HCT116 (cell line): ENCODE measurements at regions not wholly inside any gene's neighbourhood (a gene's known extent, or its start where the extent isn't known, plus 50 kb on each side); places are given as distances from the start of the nearest gene placed in this dataset.

Experiments
- ATAC-seq: fragments of 200-7000 bp; cut with Tn5 transposase; 2 replicates; pipeline ENCODE4 v1.9.1; 2020; ENCODE audit warnings: mild to moderate bottlenecking, moderate library complexity
- BruUV-seq: library from RNA; stranded (reverse); fragments of 400-500 nt; replicated peaks from 2 replicates; lab custom pipeline; 2021; lab: Mats Ljungman, UMichigan
- CTCF ChIA-PET: fragments of 300-600 bp; sonication (Branson Sonifier 250); formaldehyde crosslinking; loops from one replicate; lab custom pipeline; 2021; ENCODE audit warnings: antibody characterized with exemption; lab: Charles Lee
- POLR2A ChIA-PET: fragments of 300-600, 350-600 bp; sonication (Branson Sonifier 250); formaldehyde crosslinking; loops from one replicate; lab custom pipeline; 2021; ENCODE audit warnings: antibody characterized with exemption; lab: Charles Lee
- RAD21 ChIA-PET, 2 experiments: fragments of 300-600 bp; sonication (Branson Sonifier 250); formaldehyde crosslinking; loops; one replicate each; lab custom pipeline; 2023; ENCODE audit warnings: low total read pairs in 2 of 2; ENCODE audit not compliant: uncharacterized antibody in 2 of 2, unreplicated experiment in 2 of 2, low non-redundant PET in 1 of 2; lab: Charles Lee
- DNase-seq: peaks from one replicate; pipeline ENCODE4 v3.0.0-alpha.2; 2010; ENCODE audit warnings: low read depth, low spot score
- H2AFZ ChIP-seq: fragments of 200-600 bp; shearing (Covaris generic), sonication (generic); 2 replicates; pipeline ENCODE4 v1.6.1; 2017; ENCODE audit warnings: low read depth, mixed run types, mixed read lengths, antibody characterized with exemption, low read length; ENCODE audit not compliant: poor library complexity, severe bottlenecking
- H3K27ac ChIP-seq: 2 replicates; pipeline ENCODE4 v1.5.1; 2012; ENCODE audit warnings: low read depth, low read length
- H3K27me3 ChIP-seq: fragments of 200-600 bp; sonication (generic); 2 replicates; pipeline ENCODE4 v1.6.1; 2016; ENCODE audit warnings: mixed run types, low read length, mixed read lengths; ENCODE audit not compliant: insufficient read depth
- H3K36me3 ChIP-seq, 2 experiments: fragments of 200-500 bp in 1 of 2; fragments of 200-600 bp in 1 of 2; sonication (Bioruptor generic) in 1 of 2; sonication (generic) in 1 of 2; 2 replicates each; pipeline versions ENCODE4 v1.5.1 to v1.6.1; 2014 to 2016; ENCODE audit warnings: low read length in 2 of 2, inconsistent platforms in 1 of 2, mixed read lengths in 1 of 2, mixed run types in 1 of 2; ENCODE audit not compliant: insufficient read depth in 2 of 2, control insufficient read depth in 1 of 2
- H3K4me1 ChIP-seq, 2 experiments: fragments of 200-600 bp in 1 of 2; sonication (generic) in 1 of 2; 2 replicates each; pipeline versions ENCODE4 v1.5.1 to v1.6.1; 2012 to 2017; ENCODE audit warnings: low read length in 2 of 2, inconsistent platforms in 1 of 2, mild to moderate bottlenecking in 1 of 2, mixed read lengths in 1 of 2, mixed run types in 1 of 2, moderate library complexity in 1 of 2; ENCODE audit not compliant: insufficient read depth in 2 of 2, control insufficient read depth in 1 of 2
- H3K4me2 ChIP-seq: fragments of 200-600 bp; sonication (generic); 2 replicates; pipeline ENCODE4 v1.6.1; 2017; ENCODE audit warnings: mixed run types, low read length, mixed read lengths
- H3K4me3 ChIP-seq, 2 experiments: fragments of 200-600 bp in 1 of 2; sonication (generic) in 1 of 2; replicated peaks in 1 of 2; 2 replicates each; pipeline ENCODE4 v1.5.1; 2011 to 2016; ENCODE audit warnings: low read length in 2 of 2, control low read depth in 1 of 2, low read depth in 1 of 2, mild to moderate bottlenecking in 1 of 2, mixed read lengths in 1 of 2, mixed run types in 1 of 2
- H3K79me2 ChIP-seq: fragments of 200-600 bp; sonication (generic); 2 replicates; pipeline ENCODE4 v1.6.1; 2017; ENCODE audit warnings: mild to moderate bottlenecking, mixed run types, low read length, moderate library complexity, mixed read lengths; ENCODE audit not compliant: insufficient read depth
- H3K9ac ChIP-seq: fragments of 200-600 bp; sonication (generic); 2 replicates; pipeline ENCODE4 v1.6.1; 2016; ENCODE audit warnings: low read length, mixed read lengths
- H3K9me2 ChIP-seq: fragments of 200-600 bp; sonication (generic), shearing (Covaris generic); 2 replicates; pipeline ENCODE4 v1.6.1; 2017; ENCODE audit warnings: mixed run types, mild to moderate bottlenecking, moderate library complexity; ENCODE audit not compliant: insufficient read depth
- H3K9me3 ChIP-seq, 2 experiments: fragments of 200-500 bp in 1 of 2; fragments of 200-600 bp in 1 of 2; sonication (Bioruptor generic) in 1 of 2; sonication (generic) in 1 of 2; 2 replicates each; pipeline ENCODE4 v1.6.1; 2014 to 2017; ENCODE audit warnings: low read length in 2 of 2, mixed read lengths in 2 of 2, inconsistent platforms in 1 of 2, low read depth in 1 of 2, mild to moderate bottlenecking in 1 of 2, mixed run types in 1 of 2, moderate library complexity in 1 of 2; ENCODE audit not compliant: control insufficient read depth in 1 of 2, insufficient read depth in 1 of 2
- H4K20me1 ChIP-seq: fragments of 200-600 bp; sonication (generic), shearing (Covaris generic); 2 replicates; pipeline ENCODE4 v1.6.1; 2017; ENCODE audit warnings: mixed run types, mild to moderate bottlenecking, moderate library complexity; ENCODE audit not compliant: insufficient read depth
- ATF3 ChIP-seq: IDR thresholded peaks from 2 replicates; pipeline ENCODE4 v1.6.1; 2012
- CEBPB ChIP-seq: IDR thresholded peaks from 2 replicates; pipeline ENCODE4 v1.6.1; 2012; ENCODE audit warnings: low read depth
- EGR1 ChIP-seq: IDR thresholded peaks from 2 replicates; pipeline ENCODE4 v1.6.1; 2012; ENCODE audit warnings: low read depth
- ELF1 ChIP-seq: IDR thresholded peaks from 2 replicates; pipeline ENCODE4 v1.6.1; 2012; ENCODE audit warnings: low read depth, borderline replicate concordance
- EZH2 ChIP-seq: fragments of 200-600 bp; sonication (generic); IDR thresholded peaks from 2 replicates; pipeline ENCODE4 v1.6.1; 2017; ENCODE audit warnings: antibody characterized with exemption, mixed run types
- FOSL1 ChIP-seq: IDR thresholded peaks from 2 replicates; pipeline ENCODE4 v1.6.1; 2012; ENCODE audit warnings: low read depth
- POLR2AphosphoS5 ChIP-seq: IDR thresholded peaks from 2 replicates; pipeline ENCODE4 v1.6.1; 2011; ENCODE audit warnings: mild to moderate bottlenecking, low read depth, low read length, moderate library complexity
- RAD21 ChIP-seq: IDR thresholded peaks from 2 replicates; pipeline ENCODE4 v1.6.1; 2012; ENCODE audit warnings: low read depth, mild to moderate bottlenecking
- REST ChIP-seq: IDR thresholded peaks from 2 replicates; pipeline ENCODE4 v1.6.1; 2012; ENCODE audit warnings: low read depth
- SIN3A ChIP-seq: IDR thresholded peaks from 2 replicates; pipeline ENCODE4 v1.6.1; 2012; ENCODE audit warnings: low read depth
- SRF ChIP-seq: IDR thresholded peaks from 2 replicates; pipeline ENCODE4 v1.6.1; 2012; ENCODE audit warnings: low read depth
- YY1 ChIP-seq: IDR thresholded peaks from 2 replicates; pipeline ENCODE4 v1.6.1; 2011; ENCODE audit warnings: low read length, low read depth, moderate library complexity, mild to moderate bottlenecking; ENCODE audit not compliant: insufficient replicate concordance; ENCODE audit errors: extremely low read depth
- ZBTB33 ChIP-seq: IDR thresholded peaks from 2 replicates; pipeline ENCODE4 v1.6.1; 2011; ENCODE audit warnings: mild to moderate bottlenecking, low read length, moderate library complexity; ENCODE audit not compliant: insufficient replicate concordance; ENCODE audit errors: extremely low read depth
- ZNF274 ChIP-seq: fragments of 200-500 bp; sonication (Bioruptor generic); IDR thresholded peaks from 2 replicates; pipeline ENCODE4 v1.6.1; 2014; ENCODE audit warnings: mild to moderate bottlenecking, low read depth, low read length, inconsistent platforms
- intact Hi-C: fragments of 100-400 bp; cut with micrococcal nuclease; formaldehyde crosslinking; loops from 2 replicates; pipeline ENCODE4 v1.10.0; 2022

- ATAC-seq (no peak), DNase-seq (no peak)
- no peaks in the 10 kb centered on the region for H3K27me3 ChIP-seq
- H3K9ac ChIP-seq: no peak overlapping the region
- no peak overlapping the region for H3K4me3 ChIP-seq
- H2AFZ ChIP-seq: no peak overlapping the region
- ChIA-PET CTCF (no interaction called here), POLR2A (no interaction called here), RAD21 (no interaction called here)
- H3K9me3 ChIP-seq: no peaks in the 10 kb centered on the region
- no peaks in the 10 kb centered on the region for H3K36me3 ChIP-seq
- H3K4me1 ChIP-seq: no peaks in the 10 kb centered on the region
- no peaks in the 10 kb centered on the region for H4K20me1 ChIP-seq
- H3K9me2 ChIP-seq: 0 out of 2 replicates have a peak, but pooled peaks cover 5% of the 10 kb centered on the region
- H3K27ac ChIP-seq: no peak overlapping the region
- no TSS peak for BruUV-seq
- intact Hi-C loops: no loop called here
- no peak overlapping the region for H3K4me2 ChIP-seq
- TF ChIP-seq EZH2 (no peak), CEBPB (no peak), YY1 (no peak), FOSL1 (no peak), POLR2AphosphoS5 (no peak), SRF (no peak), ZBTB33 (no peak), ELF1 (no peak), SIN3A (no peak), ATF3 (no peak), EGR1 (no peak), ZNF274 (no peak), REST (no peak), RAD21 (no peak)
- TF ChIP-seq, all 23 proteins: peak for 0
- no peaks in the 10 kb centered on the region for H3K79me2 ChIP-seq
Measured at GRCh38 chr2:53170466-53170865, 597.1 kb upstream of the CHAC2 start.
